Fibroblast of pulmonary artery (primary cell): ENCODE measurements at regions not wholly inside any gene's neighbourhood (a gene's known extent, or its start where the extent isn't known, plus 50 kb on each side); places are given as distances from the start of the nearest gene placed in this dataset.

Source experiments
- DNase-seq: peaks from one replicate; pipeline ENCODE4 v3.0.0-alpha.2; 2010; ENCODE audit warnings: low read depth
- H3K4me3 ChIP-seq: replicated peaks from 2 replicates; pipeline ENCODE4 v1.5.1; 2011; ENCODE audit warnings: low read depth, mild to moderate bottlenecking, control low read depth, low read length, moderate library complexity
- CTCF ChIP-seq: IDR thresholded peaks from 2 replicates; pipeline ENCODE4 v1.5.1; 2011; ENCODE audit warnings: mild to moderate bottlenecking, control low read depth, low read length, inconsistent platforms; ENCODE audit errors: missing control alignments

- TF ChIP-seq CTCF = no peak
- no peak overlapping the region for H3K4me3 ChIP-seq
- no peak for DNase-seq
Measured at GRCh38 chr12:22865822-22866221, 240.9 kb downstream of the ETNK1 start.

GRCh38 chr12:22866406-22866805 lies 241.4 kb downstream of the ETNK1 start:
- no peak overlapping the region for H3K4me3 ChIP-seq
- no peak for DNase-seq
- TF ChIP-seq CTCF = no peak

GRCh38 chr12:22874151-22874550 lies 249.2 kb downstream of the ETNK1 start:
- H3K4me3 ChIP-seq = no peak overlapping the region
- no peak for TF ChIP-seq CTCF
- no peak for DNase-seq

GRCh38 chr12:22876262-22876661 lies 251.3 kb downstream of the ETNK1 start:
- TF ChIP-seq CTCF = no peak
- DNase-seq = no peak
- no peak overlapping the region for H3K4me3 ChIP-seq

- TF ChIP-seq CTCF = no peak
Measured at GRCh38 chr12:22879203-22879602, 254.2 kb downstream of the ETNK1 start.

GRCh38 chr12:22880331-22880730 lies 255.4 kb downstream of the ETNK1 start:
- no peak for DNase-seq
- TF ChIP-seq CTCF = no peak
- H3K4me3 ChIP-seq = no peak overlapping the region

More at GRCh38 chr12:22879203-22879602, 254.2 kb downstream of the ETNK1 start:
- H3K4me3 ChIP-seq = no peak overlapping the region
- no peak for DNase-seq

- H3K4me3 ChIP-seq = no peak overlapping the region
- DNase-seq = no peak
- no peak for TF ChIP-seq CTCF
Measured at GRCh38 chr12:22880807-22881206, 255.8 kb downstream of the ETNK1 start.
